Mesendoderm (in vitro differentiated cells): ENCODE measurements at regions not wholly inside any gene's neighbourhood (a gene's known extent, or its start where the extent isn't known, plus 50 kb on each side); places are given as distances from the start of the nearest gene placed in this dataset.

Experiments used
- DNase-seq: peaks from one replicate; pipeline ENCODE4 v3.0.0; 2013
- H2AK5ac ChIP-seq: 2 replicates; pipeline ENCODE4 v1.6.1; 2013; ENCODE audit warnings: low read length, inconsistent platforms
- H2BK120ac ChIP-seq: 2 replicates; pipeline ENCODE4 v1.6.1; 2013; ENCODE audit warnings: low read depth, mild to moderate bottlenecking, low read length, moderate library complexity, mixed read lengths
- H2BK15ac ChIP-seq: replicated peaks from 2 replicates; pipeline ENCODE4 v1.6.1; 2013; ENCODE audit warnings: low read depth, mild to moderate bottlenecking, moderate library complexity
- H2BK5ac ChIP-seq: 2 replicates; pipeline ENCODE4 v1.6.1; 2013; ENCODE audit warnings: low read length, inconsistent platforms
- H3K18ac ChIP-seq: 2 replicates; pipeline ENCODE4 v1.6.1; 2013; ENCODE audit warnings: mild to moderate bottlenecking, low read length, mixed read lengths
- H3K23ac ChIP-seq: one replicate; pipeline ENCODE4 v1.6.1; 2013; ENCODE audit warnings: low read length
- H3K27ac ChIP-seq: 2 replicates; pipeline ENCODE4 v1.5.1; 2013; ENCODE audit warnings: low read depth, mild to moderate bottlenecking, inconsistent platforms, low read length, moderate library complexity
- H3K27me3 ChIP-seq: 2 replicates; pipeline ENCODE4 v1.6.1; 2013; ENCODE audit warnings: low read length, control low read depth, mild to moderate bottlenecking, inconsistent platforms; ENCODE audit not compliant: insufficient read depth, poor library complexity
- H3K36me3 ChIP-seq: 2 replicates; pipeline ENCODE4 v1.6.1; 2013; ENCODE audit warnings: low read length, inconsistent platforms; ENCODE audit not compliant: control insufficient read depth, insufficient read depth
- H3K4ac ChIP-seq: one replicate; pipeline ENCODE4 v1.6.1; 2013; ENCODE audit warnings: low read depth, mild to moderate bottlenecking, low read length, moderate library complexity
- H3K4me1 ChIP-seq: 2 replicates; pipeline ENCODE4 v1.6.1; 2013; ENCODE audit warnings: low read depth, low read length, inconsistent platforms; ENCODE audit not compliant: control insufficient read depth
- H3K4me2 ChIP-seq: 2 replicates; pipeline ENCODE4 v1.6.1; 2013; ENCODE audit warnings: low read length
- H3K4me3 ChIP-seq: 2 replicates; pipeline ENCODE4 v1.5.1; 2013; ENCODE audit warnings: mild to moderate bottlenecking, low read length
- H3K56ac ChIP-seq: one replicate; pipeline ENCODE4 v1.6.1; 2013; ENCODE audit warnings: low read length
- H3K79me1 ChIP-seq: 2 replicates; pipeline ENCODE4 v1.6.1; 2013; ENCODE audit warnings: low read length, inconsistent platforms
- H3K79me2 ChIP-seq: 2 replicates; pipeline ENCODE4 v1.6.1; 2013; ENCODE audit warnings: mild to moderate bottlenecking, low read length; ENCODE audit not compliant: control insufficient read depth, insufficient read depth
- H3K9ac ChIP-seq: 2 replicates; pipeline ENCODE4 v1.6.1; 2013; ENCODE audit warnings: low read length, inconsistent platforms
- H4K5ac ChIP-seq: one replicate; pipeline ENCODE4 v1.6.1; 2013; ENCODE audit warnings: low read length
- H4K8ac ChIP-seq: one replicate; pipeline ENCODE4 v1.6.1; 2013; ENCODE audit warnings: low read depth, mild to moderate bottlenecking, control low read depth, low read length, moderate library complexity
- WGBS: extraction: QIAGEN DNeasy Blood & Tissue Kit; methylation state at CpG from one replicate; pipeline ENCODE4 v1.1.7; 2013; ENCODE audit warnings: low lambda C conversion rate, missing lambda C conversion rate; ENCODE audit not compliant: insufficient coverage; ENCODE audit errors: extremely low coverage; 5-methylcytosine and 5-hydroxymethylcytosine counted together

- Histone ChIP-seq H2AK5ac (no peak overlapping the region), H3K4me3 (no peak overlapping the region)
Measured at GRCh38 chr6:27154696-27155095, 92.8 kb upstream of the PRSS16 start.

GRCh38 chr6:27156874-27157458 lies 90.5 kb upstream of the PRSS16 start:
- no peak overlapping the region for H4K8ac ChIP-seq
- no peaks in the 10 kb centered on the region for H3K36me3 ChIP-seq
- H4K5ac ChIP-seq = no peak overlapping the region
- no peak overlapping the region for H3K4ac ChIP-seq
- H3K79me1 ChIP-seq = no peaks in the 10 kb centered on the region
- no peak overlapping the region for H2BK5ac ChIP-seq
- H2BK120ac ChIP-seq = no peak overlapping the region
- H3K4me1 ChIP-seq = peaks cover 2% of the 10 kb centered on the region
- H3K4me2 ChIP-seq = peak overlapping the region; percentile 94
- H3K79me2 ChIP-seq = no peaks in the 10 kb centered on the region
- H3K9ac ChIP-seq = peak overlapping the region; percentile 32
- H3K18ac ChIP-seq = no peak overlapping the region
- peak overlapping the region; percentile 56 for H3K4me3 ChIP-seq
- H2BK15ac ChIP-seq = no peak overlapping the region
- whole genome bisulfite sequencing = no CpG with 5 or more reads among the region's 15 CpGs
- H3K23ac ChIP-seq = no peak overlapping the region
- H3K27me3 ChIP-seq = no peaks in the 10 kb centered on the region
- no peak for DNase-seq
- peak overlapping the region; percentile 78 for H3K56ac ChIP-seq
- H3K27ac ChIP-seq = no peak overlapping the region
- no peak overlapping the region for H2AK5ac ChIP-seq

More at GRCh38 chr6:27154696-27155095, 92.8 kb upstream of the PRSS16 start:
- H3K56ac ChIP-seq = no peak overlapping the region
- no peak overlapping the region for H3K23ac ChIP-seq
- no peaks in the 10 kb centered on the region for H3K36me3 ChIP-seq
- H3K4me1 ChIP-seq = no peaks in the 10 kb centered on the region
- H4K5ac ChIP-seq = no peak overlapping the region
- no CpG with 5 or more reads among the region's 1 CpG for WGBS
- H3K18ac ChIP-seq = no peak overlapping the region
- H3K9ac ChIP-seq = no peak overlapping the region
- H2BK5ac ChIP-seq = no peak overlapping the region
- no peak overlapping the region for H3K27ac ChIP-seq
- H2BK15ac ChIP-seq = no peak overlapping the region
- H3K27me3 ChIP-seq = no peaks in the 10 kb centered on the region
- DNase-seq = no peak
- H4K8ac ChIP-seq = no peak overlapping the region
- no peak overlapping the region for H3K4me2 ChIP-seq
- H3K79me2 ChIP-seq = no peaks in the 10 kb centered on the region
- no peak overlapping the region for H2BK120ac ChIP-seq
- no peak overlapping the region for H3K4ac ChIP-seq
- H3K79me1 ChIP-seq = no peaks in the 10 kb centered on the region

GRCh38 chr6:27157459-27158315 lies 89.8 kb upstream of the PRSS16 start:
- Histone ChIP-seq H3K79me2 (no peaks in the 10 kb centered on the region), H3K27me3 (no peaks in the 10 kb centered on the region), H3K4me3 (peak overlapping the region; percentile 56), H4K8ac (no peak overlapping the region), H3K4ac (no peak overlapping the region), H2BK5ac (no peak overlapping the region), H3K23ac (no peak overlapping the region), H2BK120ac (no peak overlapping the region), H3K79me1 (no peaks in the 10 kb centered on the region), H2BK15ac (no peak overlapping the region), H3K4me1 (peaks cover 2% of the 10 kb centered on the region), H3K36me3 (no peaks in the 10 kb centered on the region), H3K56ac (peak overlapping the region; percentile 78), H3K9ac (peak overlapping the region; percentile 32), H2AK5ac (no peak overlapping the region), H4K5ac (no peak overlapping the region), H3K4me2 (peak overlapping the region; percentile 94), H3K27ac (no peak overlapping the region), H3K18ac (no peak overlapping the region)
- DNase-seq = peak; percentile 86
- no CpG with 5 or more reads among the region's 34 CpGs for WGBS

- Histone ChIP-seq H3K36me3 (no peaks in the 10 kb centered on the region), H3K4me2 (no peak overlapping the region), H3K4me1 (peaks cover 2% of the 10 kb centered on the region), H2BK5ac (no peak overlapping the region), H3K23ac (no peak overlapping the region), H3K4ac (no peak overlapping the region), H2BK15ac (no peak overlapping the region), H2BK120ac (no peak overlapping the region), H3K56ac (no peak overlapping the region), H3K79me2 (no peaks in the 10 kb centered on the region), H4K8ac (no peak overlapping the region), H3K9ac (no peak overlapping the region), H3K27ac (no peak overlapping the region), H3K79me1 (no peaks in the 10 kb centered on the region), H4K5ac (no peak overlapping the region), H3K4me3 (no peak overlapping the region), H3K18ac (no peak overlapping the region), H3K27me3 (no peaks in the 10 kb centered on the region), H2AK5ac (no peak overlapping the region)
- whole genome bisulfite sequencing = no CpG with 5 or more reads among the region's 4 CpGs
- no peak for DNase-seq
Measured at GRCh38 chr6:27158316-27158643, 89.2 kb upstream of the PRSS16 start.

GRCh38 chr6:27159725-27160124 lies 87.8 kb upstream of the PRSS16 start:
- no peaks in the 10 kb centered on the region for H3K36me3 ChIP-seq
- no peak overlapping the region for H3K4ac ChIP-seq
- H3K4me3 ChIP-seq = no peak overlapping the region
- H2AK5ac ChIP-seq = no peak overlapping the region
- H3K4me2 ChIP-seq = no peak overlapping the region
- WGBS = no CpG with 5 or more reads among the region's 2 CpGs
- H3K27me3 ChIP-seq = no peaks in the 10 kb centered on the region
- no peaks in the 10 kb centered on the region for H3K79me1 ChIP-seq
- no peak overlapping the region for H3K18ac ChIP-seq
- H4K8ac ChIP-seq = no peak overlapping the region
- peaks cover 2% of the 10 kb centered on the region for H3K4me1 ChIP-seq
- H3K9ac ChIP-seq = no peak overlapping the region
- no peak overlapping the region for H4K5ac ChIP-seq
- no peak overlapping the region for H2BK15ac ChIP-seq
- no peaks in the 10 kb centered on the region for H3K79me2 ChIP-seq
- H3K23ac ChIP-seq = no peak overlapping the region
- no peak for DNase-seq
- H3K56ac ChIP-seq = no peak overlapping the region
- H2BK5ac ChIP-seq = no peak overlapping the region
- no peak overlapping the region for H2BK120ac ChIP-seq
- H3K27ac ChIP-seq = no peak overlapping the region
